ENCODE measurements at regions not wholly inside any gene's neighbourhood (a gene's known extent, or its start where the extent isn't known, plus 50 kb on each side); places are given as distances from the start of the nearest gene placed in this dataset.
"Not testable (repeated sequence)": the region's sequence is repeated elsewhere in the genome, so short reads cannot be mapped to it uniquely, and the experiment has no call there.

- no peak for DNase-seq (ENCODE audit: low read depth, low spot score)
Observed at GRCh38 chr7:20839196-20839735, 52.6 kb upstream of the SP8 start.

DNA sequence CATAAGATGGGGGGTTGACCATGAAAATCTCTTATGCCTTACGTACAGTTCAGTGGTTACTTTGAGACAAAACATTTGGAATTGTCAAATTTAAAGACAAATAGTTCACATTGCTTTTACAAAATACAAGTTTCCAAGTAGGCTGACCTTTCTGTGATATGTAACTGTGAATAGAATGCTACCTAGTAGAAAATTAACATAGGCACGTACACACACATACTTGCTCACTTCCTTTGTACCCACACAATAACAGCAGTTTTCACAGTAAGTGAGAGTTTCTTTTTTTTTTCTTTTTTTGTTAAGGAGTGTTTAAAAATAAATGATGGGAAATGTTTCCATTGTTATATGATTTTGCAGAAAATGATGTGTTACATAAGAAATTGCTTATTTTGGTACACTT, 53.3 kb upstream of the SP8 start:
- DNase-seq (ENCODE audit: low read depth, low spot score) = no peak
- H3K4me3 ChIP-seq (ENCODE audit: low read length) = no peak overlapping the region

More at GRCh38 chr7:20839196-20839735, 52.6 kb upstream of the SP8 start:
- H3K4me3 ChIP-seq (ENCODE audit: low read length) = no peak overlapping the region

DNA sequence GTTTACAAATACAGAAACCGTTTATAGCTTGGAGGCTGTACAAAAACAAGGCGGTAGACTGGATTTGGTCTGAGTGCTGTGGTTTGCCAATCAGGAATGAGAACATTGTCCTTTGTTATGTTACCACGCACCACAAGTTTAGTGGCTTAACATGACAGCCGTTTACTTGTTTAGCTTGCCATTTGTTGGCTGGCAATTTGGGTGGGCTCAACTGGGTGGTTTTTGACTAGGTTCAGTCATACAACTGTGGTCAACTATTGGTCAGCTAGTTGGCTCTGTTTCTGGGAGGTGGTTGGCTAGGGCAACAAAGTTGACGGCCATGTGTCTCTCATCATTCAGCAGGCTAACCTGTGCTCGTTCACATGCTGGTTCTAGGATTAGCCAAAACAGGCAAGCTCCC, 60.1 kb upstream of the SP8 start:
- DNase-seq (ENCODE audit: low read depth, low spot score) = no peak
- H3K4me3 ChIP-seq (ENCODE audit: low read length) = no peak overlapping the region

DNA sequence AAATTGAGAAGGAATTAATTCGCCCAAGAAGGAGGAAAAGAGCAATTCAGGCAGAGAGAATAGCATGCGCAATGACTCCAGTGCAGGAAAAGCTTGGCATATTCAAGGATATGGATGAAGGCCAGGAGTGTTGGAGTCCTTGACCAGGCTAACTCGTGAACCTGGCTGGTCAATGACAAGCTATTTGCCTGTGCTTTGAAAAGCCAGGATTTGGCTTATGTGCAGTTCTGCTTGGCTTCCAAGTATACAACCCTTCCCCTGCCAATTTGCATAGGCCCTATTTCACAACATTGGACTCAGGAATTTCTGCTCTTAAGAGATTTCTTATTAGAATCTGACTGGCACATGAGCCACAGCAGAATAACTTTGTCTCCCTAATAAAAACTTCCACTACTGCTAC, 72.3 kb upstream of the SP8 start:
- no peak overlapping the region for H3K4me3 ChIP-seq (ENCODE audit: low read length)
- no peak for DNase-seq (ENCODE audit: low read depth, low spot score)

GRCh38 chr7:20861468-20861867, 74.8 kb upstream of the SP8 start:
- no peak overlapping the region for H3K4me3 ChIP-seq (ENCODE audit: low read length)
- DNase-seq (ENCODE audit: low read depth, low spot score) = no peak

DNA sequence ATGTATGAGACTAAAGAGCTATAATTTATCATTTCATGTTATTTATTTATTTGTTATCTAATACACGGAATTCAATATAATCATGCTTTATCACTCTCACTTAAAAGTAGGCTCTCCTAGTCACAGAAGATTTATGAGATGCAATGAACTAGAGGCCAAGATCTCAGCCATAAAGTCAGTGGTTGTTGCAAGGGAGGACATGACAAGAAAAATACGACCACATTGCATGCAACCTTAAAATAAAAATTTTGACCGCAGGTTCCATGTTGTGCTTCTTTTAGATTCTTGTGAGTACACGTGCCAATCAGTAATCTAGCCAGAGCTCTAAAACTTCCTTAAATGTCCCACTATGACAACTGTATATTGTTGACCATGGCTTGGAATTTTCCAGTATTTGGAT, 75.9 kb upstream of the SP8 start:
- no peak overlapping the region for H3K4me3 ChIP-seq (ENCODE audit: low read length)
- DNase-seq (ENCODE audit: low read depth, low spot score) = no peak

- H3K4me3 ChIP-seq (ENCODE audit: low read length) = no peak overlapping the region
- no peak for DNase-seq (ENCODE audit: low read depth, low spot score)
Observed at GRCh38 chr7:20864221-20864620, 77.5 kb upstream of the SP8 start.

GRCh38 chr7:20865684-20866083, 79.0 kb upstream of the SP8 start:
- no peak overlapping the region for H3K4me3 ChIP-seq (ENCODE audit: low read length)
- no peak for DNase-seq (ENCODE audit: low read depth, low spot score)

DNA sequence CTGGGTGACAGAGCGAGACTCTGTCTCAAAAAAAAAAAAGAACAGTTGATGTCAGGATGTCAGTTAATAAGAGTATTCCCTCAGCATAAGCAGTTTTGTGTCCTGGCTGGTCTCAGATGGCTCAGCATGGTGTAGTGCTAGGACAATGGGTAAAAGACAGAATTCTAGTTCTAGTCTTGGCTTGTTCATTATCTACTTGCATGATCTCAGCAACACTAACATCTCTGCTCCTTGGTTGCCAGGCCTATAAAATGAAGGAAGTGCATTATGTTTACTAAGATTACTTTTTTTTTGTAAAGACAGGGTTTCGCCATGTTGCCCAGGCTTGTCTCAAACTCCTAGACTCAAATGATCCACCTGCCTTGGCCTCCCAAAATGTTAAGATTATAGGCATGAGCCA, 84.3 kb upstream of the SP8 start:
- no peak overlapping the region for H3K4me3 ChIP-seq (ENCODE audit: low read length)
- DNase-seq (ENCODE audit: low read depth, low spot score) = no peak

GRCh38 chr7:20892776-20893175, 106.1 kb upstream of the SP8 start:
- DNase-seq (ENCODE audit: low read depth, low spot score) = no peak
- no peak overlapping the region for H3K4me3 ChIP-seq (ENCODE audit: low read length)

DNA sequence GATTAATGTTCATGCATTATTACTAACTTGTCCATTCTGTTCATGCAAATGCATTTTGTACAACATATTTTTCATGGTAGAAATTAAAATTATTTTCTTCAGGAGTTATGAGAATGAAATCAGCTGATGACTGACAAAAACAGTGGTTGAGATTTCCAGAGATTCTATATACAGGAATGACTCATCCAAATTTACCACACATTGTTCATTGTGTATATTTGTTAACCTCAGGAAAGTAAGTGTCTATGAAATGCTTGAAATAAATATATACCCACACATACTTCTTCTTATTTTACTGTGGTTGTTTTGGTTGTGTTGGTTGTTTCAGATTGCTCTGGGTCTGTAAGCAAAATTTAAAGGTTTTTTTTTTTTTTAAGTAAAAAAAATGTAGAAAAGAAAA, 108.1 kb upstream of the SP8 start:
- no peak for DNase-seq (ENCODE audit: low read depth, low spot score)
- no peak overlapping the region for H3K4me3 ChIP-seq (ENCODE audit: low read length)

- H3K4me3 ChIP-seq (ENCODE audit: low read length) = no peak overlapping the region
- DNase-seq (ENCODE audit: low read depth, low spot score) = no peak
Observed at GRCh38 chr7:20895563-20895962, 108.9 kb upstream of the SP8 start.

DNA sequence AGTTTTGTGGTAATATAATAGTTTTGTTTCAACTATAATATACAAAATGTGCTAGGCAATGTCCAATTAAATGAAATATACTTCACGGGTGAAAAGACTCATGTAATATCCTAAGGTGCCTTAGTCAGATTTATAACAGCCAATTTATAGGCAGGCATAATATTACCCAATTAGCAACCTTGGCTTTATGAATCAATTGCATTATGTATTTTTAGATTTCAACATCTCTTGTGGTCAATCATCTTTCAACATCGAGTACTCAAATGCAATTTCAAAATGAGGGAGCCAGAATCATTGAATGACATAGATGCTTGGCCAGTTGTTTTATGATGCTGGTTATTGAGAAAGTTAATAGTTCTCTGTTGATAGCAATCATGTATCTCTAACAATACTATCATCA, 110.3 kb upstream of the SP8 start:
- no peak for DNase-seq (ENCODE audit: low read depth, low spot score)
- H3K4me3 ChIP-seq (ENCODE audit: low read length) = no peak overlapping the region

- DNase-seq (ENCODE audit: low read depth, low spot score) = no peak
- no peak overlapping the region for H3K4me3 ChIP-seq (ENCODE audit: low read length)
Observed at GRCh38 chr7:20906801-20907453, 120.2 kb upstream of the SP8 start.

- peak; percentile 1 for DNase-seq (ENCODE audit: low read depth, low spot score)
Observed at GRCh38 chr7:20911081-20911480, 124.4 kb upstream of the SP8 start.

DNA sequence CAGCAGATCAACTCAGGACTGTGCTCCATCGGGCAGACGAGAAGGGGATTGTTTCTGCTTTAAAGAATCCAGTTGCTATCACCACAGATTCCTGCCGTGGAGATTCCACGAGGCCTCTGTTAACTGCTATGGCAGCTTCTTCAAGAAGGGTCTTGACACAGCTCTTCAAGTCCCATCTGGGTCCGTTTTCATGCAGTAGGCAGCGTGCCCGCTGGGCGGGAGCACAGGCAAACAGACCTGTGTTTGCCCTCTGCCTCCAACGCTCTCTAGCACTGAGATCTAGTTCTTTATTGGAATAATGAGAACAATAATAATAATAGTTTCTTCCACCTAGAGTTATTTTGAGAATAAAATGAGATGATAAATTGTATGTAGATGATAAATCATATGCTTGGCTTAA, 127.2 kb upstream of the SP8 start:
- no peak for DNase-seq (ENCODE audit: low read depth, low spot score)
- H3K4me3 ChIP-seq (ENCODE audit: low read length) = no peak overlapping the region

More at GRCh38 chr7:20911081-20911480, 124.4 kb upstream of the SP8 start:
- no peak overlapping the region for H3K4me3 ChIP-seq (ENCODE audit: low read length)

- no peak overlapping the region for H3K4me3 ChIP-seq (ENCODE audit: low read length)
- DNase-seq (ENCODE audit: low read depth, low spot score) = no peak
Observed at GRCh38 chr7:20916311-20916710, 129.6 kb upstream of the SP8 start.

DNA sequence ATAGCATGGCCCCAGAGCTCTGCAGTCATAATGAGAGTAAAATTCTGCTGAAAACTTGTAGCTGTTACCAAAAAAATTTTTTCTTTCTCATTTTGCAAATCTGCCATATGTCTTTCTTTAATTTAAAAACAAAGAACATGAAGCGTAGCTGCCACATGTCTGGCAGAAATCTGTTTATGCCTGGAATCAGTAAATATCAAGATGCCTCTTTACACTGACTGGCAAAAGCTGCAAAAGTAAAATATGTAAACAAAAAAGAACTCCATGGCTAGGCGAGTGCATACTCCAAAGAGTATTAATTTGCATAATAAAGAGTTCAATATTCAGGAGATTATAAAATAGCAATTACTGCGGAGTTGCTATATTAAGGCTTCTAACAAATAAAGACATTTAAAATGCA, 130.9 kb upstream of the SP8 start:
- H3K4me3 ChIP-seq (ENCODE audit: low read length) = no peak overlapping the region
- DNase-seq (ENCODE audit: low read depth, low spot score) = no peak

- H3K4me3 ChIP-seq (ENCODE audit: low read length) = no peak overlapping the region
- no peak for DNase-seq (ENCODE audit: low read depth, low spot score)
Observed at GRCh38 chr7:20918156-20918555, 131.5 kb upstream of the SP8 start.

GRCh38 chr7:20927178-20927577, 140.5 kb upstream of the SP8 start:
- not testable (repeated sequence) for H3K4me3 ChIP-seq (ENCODE audit: low read length); DNase-seq (ENCODE audit: low read depth, low spot score)

- no peak overlapping the region for H3K4me3 ChIP-seq (ENCODE audit: low read length)
Observed at GRCh38 chr7:20927976-20928375, 141.3 kb upstream of the SP8 start.

More at GRCh38 chr7:20927976-20928375, 141.3 kb upstream of the SP8 start:
- DNase-seq (ENCODE audit: low read depth, low spot score) = no peak

Measured in Jurkat, Clone E6-1 (cell line).